ENCODE measurements at regions not wholly inside any gene's neighbourhood (a gene's known extent, or its start where the extent isn't known, plus 50 kb on each side); places are given as distances from the start of the nearest gene placed in this dataset.
"Not testable (repeated sequence)": the region's sequence is repeated elsewhere in the genome, so short reads cannot be mapped to it uniquely, and the experiment has no call there.

DNA sequence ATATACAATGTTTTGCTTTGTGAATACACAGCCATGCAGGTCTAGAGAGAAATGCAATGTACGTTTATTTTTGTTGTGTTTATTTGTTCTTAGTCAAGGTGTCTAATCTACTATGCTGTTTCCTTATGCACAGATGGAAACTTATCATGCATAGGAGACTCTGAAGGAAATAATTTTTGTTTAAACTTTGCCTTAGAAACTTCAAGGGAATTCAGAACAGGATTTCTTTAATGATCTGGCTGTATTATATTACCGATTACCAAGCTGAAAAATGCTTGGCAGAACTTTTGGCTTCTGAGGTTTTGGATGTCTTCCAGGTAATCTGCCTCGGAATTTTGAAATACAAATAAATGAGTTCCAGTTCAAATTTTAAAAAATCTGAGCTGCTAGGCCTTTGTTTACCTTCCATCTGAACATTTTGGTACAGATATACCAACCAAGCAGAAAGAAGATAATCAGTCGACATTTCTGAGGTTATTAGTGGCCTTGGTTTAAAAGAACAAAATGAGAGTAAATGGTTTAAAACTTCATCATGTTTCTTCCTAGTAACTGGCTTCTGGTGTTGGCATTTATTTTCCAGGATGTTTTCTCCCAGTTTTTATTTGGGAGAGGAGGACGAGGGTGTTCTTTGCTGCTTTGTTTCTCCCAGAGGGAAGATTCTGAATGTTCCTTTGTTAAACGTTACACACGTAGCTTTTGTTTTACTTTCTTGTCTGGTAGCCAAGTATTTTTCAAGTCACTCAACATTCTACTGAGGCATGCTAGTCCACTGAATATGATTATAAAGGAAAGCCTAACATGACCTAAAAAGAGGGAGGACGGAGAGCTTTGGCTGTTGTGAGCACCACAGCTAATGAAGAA is 421.8 kb upstream of the TBL1XR1 start:
- H3K9me3 ChIP-seq (ENCODE audit: control insufficient read depth in 3 of 3, low read length in 3 of 3) = no peaks in the 10 kb centered on the region
- peaks cover 5 to 14% (median 8%) of the 10 kb centered on the region in 3 donors for H3K4me1 ChIP-seq (ENCODE audit: control insufficient read depth in 3 of 3, insufficient read depth in 3 of 3, low read length in 3 of 3)
- no peaks in the 10 kb centered on the region for H3K36me3 ChIP-seq (ENCODE audit: control insufficient read depth in 3 of 3, insufficient read depth in 3 of 3, low read length in 3 of 3)
- H3K27me3 ChIP-seq (ENCODE audit: control insufficient read depth in 3 of 3, insufficient read depth in 3 of 3, low read length in 3 of 3) = no peaks in the 10 kb centered on the region
- no peak overlapping the region for H3K9ac ChIP-seq (ENCODE audit: low read depth in 1 of 3, low read length in 3 of 3)
- peak overlapping the region; percentile 13 for H3K27ac ChIP-seq (ENCODE audit: low read depth, low read length)
- no peak overlapping the region for H3K4me3 ChIP-seq (ENCODE audit: low read length in 3 of 3)

DNA sequence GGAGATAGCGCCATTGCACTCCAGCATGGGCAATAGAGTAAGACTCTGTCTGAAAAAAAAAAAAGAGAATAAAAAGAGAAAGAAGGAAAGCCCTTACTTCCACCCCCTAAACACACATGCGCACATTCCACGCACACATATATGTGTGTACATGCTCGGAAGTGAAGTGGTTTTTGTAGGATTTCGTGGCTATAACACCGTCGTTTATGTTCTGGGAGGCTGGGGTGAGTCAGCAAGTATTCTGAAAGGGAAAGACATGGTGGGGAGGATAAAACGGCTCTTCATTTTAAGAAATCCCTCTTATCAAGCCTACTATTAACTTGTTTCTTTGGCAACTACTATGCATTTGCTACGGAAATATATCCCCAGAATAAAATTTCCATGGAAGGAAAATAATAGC is 422.8 kb upstream of the TBL1XR1 start:
- H3K4me3 ChIP-seq (ENCODE audit: low read length in 3 of 3) = no peak overlapping the region
- no peak overlapping the region for H3K9ac ChIP-seq (ENCODE audit: low read depth in 1 of 3, low read length in 3 of 3)
- H3K27me3 ChIP-seq (ENCODE audit: control insufficient read depth in 3 of 3, insufficient read depth in 3 of 3, low read length in 3 of 3) = no peaks in the 10 kb centered on the region
- H3K27ac ChIP-seq (ENCODE audit: low read depth, low read length) = no peak overlapping the region
- no peaks in the 10 kb centered on the region for H3K36me3 ChIP-seq (ENCODE audit: control insufficient read depth in 3 of 3, insufficient read depth in 3 of 3, low read length in 3 of 3)
- peaks cover 5 to 14% (median 8%) of the 10 kb centered on the region in 3 donors for H3K4me1 ChIP-seq (ENCODE audit: control insufficient read depth in 3 of 3, insufficient read depth in 3 of 3, low read length in 3 of 3)
- H3K9me3 ChIP-seq (ENCODE audit: control insufficient read depth in 3 of 3, low read length in 3 of 3) = no peaks in the 10 kb centered on the region

DNA sequence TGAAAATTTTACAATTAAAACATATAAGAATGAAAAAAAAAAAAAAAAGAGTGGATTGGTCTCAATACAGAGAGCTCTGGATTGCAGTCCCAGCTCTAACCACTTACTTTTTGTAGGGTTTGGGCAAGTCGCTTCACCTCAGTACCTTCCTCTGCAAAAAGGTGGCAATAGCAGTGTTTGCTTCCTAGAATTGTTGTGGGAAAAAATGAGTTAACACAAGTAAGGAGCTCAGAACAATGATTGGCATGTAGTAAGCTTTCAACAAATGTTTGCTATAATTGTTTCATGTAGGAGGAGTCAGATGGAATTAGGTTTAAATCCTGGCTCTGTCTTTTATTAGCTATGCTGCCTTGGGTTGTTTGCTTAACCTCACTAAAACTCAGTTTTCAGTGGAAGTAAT is 425.2 kb upstream of the TBL1XR1 start:
- Histone ChIP-seq H3K9ac (ENCODE audit: low read depth in 1 of 3, low read length in 3 of 3) (no peak overlapping the region), H3K9me3 (ENCODE audit: control insufficient read depth in 3 of 3, low read length in 3 of 3) (no peaks in the 10 kb centered on the region), H3K4me3 (ENCODE audit: low read length in 3 of 3) (no peak overlapping the region), H3K36me3 (ENCODE audit: control insufficient read depth in 3 of 3, insufficient read depth in 3 of 3, low read length in 3 of 3) (no peaks in the 10 kb centered on the region), H3K27me3 (ENCODE audit: control insufficient read depth in 3 of 3, insufficient read depth in 3 of 3, low read length in 3 of 3) (no peaks in the 10 kb centered on the region), H3K27ac (ENCODE audit: low read depth, low read length) (no peak overlapping the region), H3K4me1 (ENCODE audit: control insufficient read depth in 3 of 3, insufficient read depth in 3 of 3, low read length in 3 of 3) (peaks cover 5 to 10% (median 8%) of the 10 kb centered on the region in 3 donors)

DNA sequence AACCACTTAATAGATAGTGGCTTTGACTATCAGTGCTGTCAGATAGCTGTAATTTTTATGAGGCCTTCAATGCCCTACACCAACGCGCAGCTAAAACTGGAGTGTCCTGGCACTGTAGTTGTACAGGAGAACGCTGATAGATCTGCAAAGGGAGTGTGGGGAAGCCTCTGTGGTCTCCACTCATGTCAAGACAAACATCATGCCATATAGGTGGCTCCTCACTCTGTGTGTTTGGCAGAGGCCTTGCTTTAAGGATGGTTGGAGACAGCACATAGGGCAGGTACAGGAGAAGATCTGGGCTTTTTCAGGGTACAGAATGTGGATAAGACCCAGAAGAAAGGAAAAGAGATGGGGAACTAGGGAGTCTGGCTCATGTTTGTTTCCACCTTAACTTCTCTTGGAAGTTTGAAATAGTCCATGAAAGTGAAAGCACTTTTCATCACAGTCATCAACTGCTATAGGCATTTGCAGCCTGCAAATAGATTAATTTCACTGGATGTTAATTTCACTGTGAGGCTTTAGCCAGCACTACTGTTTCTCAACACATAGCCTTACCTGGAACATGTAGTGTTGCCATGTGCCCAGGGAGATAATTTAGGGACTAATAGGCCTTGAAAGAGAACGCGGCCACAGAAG is 425.8 kb upstream of the TBL1XR1 start:
- H3K36me3 ChIP-seq (ENCODE audit: control insufficient read depth in 3 of 3, insufficient read depth in 3 of 3, low read length in 3 of 3) = no peaks in the 10 kb centered on the region
- no peaks in the 10 kb centered on the region for H3K9me3 ChIP-seq (ENCODE audit: control insufficient read depth in 3 of 3, low read length in 3 of 3)
- H3K27me3 ChIP-seq (ENCODE audit: control insufficient read depth in 3 of 3, insufficient read depth in 3 of 3, low read length in 3 of 3) = no peaks in the 10 kb centered on the region
- no peak overlapping the region for H3K4me3 ChIP-seq (ENCODE audit: low read length in 3 of 3)
- H3K4me1 ChIP-seq (ENCODE audit: control insufficient read depth in 3 of 3, insufficient read depth in 3 of 3, low read length in 3 of 3) = peaks cover 5 to 10% (median 8%) of the 10 kb centered on the region in 3 donors
- H3K9ac ChIP-seq (ENCODE audit: low read depth in 1 of 3, low read length in 3 of 3) = no peak overlapping the region
- H3K27ac ChIP-seq (ENCODE audit: low read depth, low read length) = no peak overlapping the region

DNA sequence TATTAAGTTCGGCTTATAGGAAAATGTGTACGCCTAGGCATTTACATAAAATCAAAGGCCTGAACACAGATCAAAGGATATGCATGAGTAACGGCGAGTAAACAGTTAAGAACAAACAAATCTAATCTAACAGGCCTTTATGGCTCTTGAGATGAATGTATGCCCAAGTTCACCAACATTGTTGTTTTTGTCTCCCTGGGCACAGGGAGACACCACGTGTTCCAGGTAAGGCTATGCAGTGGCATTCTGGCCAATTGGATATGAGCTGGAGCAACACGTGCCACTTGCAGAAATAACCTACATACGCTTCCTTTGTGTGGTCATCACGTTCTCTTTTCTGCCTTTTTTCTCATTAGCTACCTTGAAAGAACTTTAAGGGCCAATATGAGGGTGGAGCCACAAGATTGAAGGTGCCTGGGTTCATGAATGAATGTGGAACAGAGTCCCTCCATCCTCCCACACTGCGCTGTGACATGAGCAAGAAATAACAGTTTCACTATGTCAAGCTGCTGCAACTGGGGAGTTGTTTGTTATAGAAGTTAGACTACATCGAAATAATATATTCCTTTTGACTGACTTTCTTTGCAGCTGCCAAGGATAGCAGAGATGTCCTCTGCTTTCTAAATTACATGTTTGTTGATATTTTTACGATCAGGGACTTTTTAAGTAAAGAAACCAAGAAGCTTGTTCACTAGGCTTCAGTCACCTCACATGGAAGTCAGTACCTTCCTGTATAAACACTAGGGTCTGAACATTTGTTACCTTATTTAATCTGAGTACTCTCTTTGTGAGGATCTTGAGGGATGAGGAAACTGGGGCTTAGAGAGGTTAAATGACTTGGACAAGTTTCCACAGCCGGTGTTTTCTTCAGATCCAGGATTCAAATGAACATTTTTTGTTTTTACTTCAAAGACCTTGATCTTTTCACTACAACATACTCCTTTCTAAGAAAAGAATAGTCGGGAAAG is 427.5 kb upstream of the TBL1XR1 start:
- H3K9ac ChIP-seq (ENCODE audit: low read depth in 1 of 3, low read length in 3 of 3) = no peak overlapping the region
- H3K27me3 ChIP-seq (ENCODE audit: control insufficient read depth in 3 of 3, insufficient read depth in 3 of 3, low read length in 3 of 3) = no peaks in the 10 kb centered on the region
- peaks cover 0 to 5% (median 4%) of the 10 kb centered on the region in 3 donors for H3K4me1 ChIP-seq (ENCODE audit: control insufficient read depth in 3 of 3, insufficient read depth in 3 of 3, low read length in 3 of 3)
- no peak overlapping the region for H3K4me3 ChIP-seq (ENCODE audit: low read length in 3 of 3)
- no peaks in the 10 kb centered on the region for H3K9me3 ChIP-seq (ENCODE audit: control insufficient read depth in 3 of 3, low read length in 3 of 3)
- no peaks in the 10 kb centered on the region for H3K36me3 ChIP-seq (ENCODE audit: control insufficient read depth in 3 of 3, insufficient read depth in 3 of 3, low read length in 3 of 3)
- no peak overlapping the region for H3K27ac ChIP-seq (ENCODE audit: low read depth, low read length)

DNA sequence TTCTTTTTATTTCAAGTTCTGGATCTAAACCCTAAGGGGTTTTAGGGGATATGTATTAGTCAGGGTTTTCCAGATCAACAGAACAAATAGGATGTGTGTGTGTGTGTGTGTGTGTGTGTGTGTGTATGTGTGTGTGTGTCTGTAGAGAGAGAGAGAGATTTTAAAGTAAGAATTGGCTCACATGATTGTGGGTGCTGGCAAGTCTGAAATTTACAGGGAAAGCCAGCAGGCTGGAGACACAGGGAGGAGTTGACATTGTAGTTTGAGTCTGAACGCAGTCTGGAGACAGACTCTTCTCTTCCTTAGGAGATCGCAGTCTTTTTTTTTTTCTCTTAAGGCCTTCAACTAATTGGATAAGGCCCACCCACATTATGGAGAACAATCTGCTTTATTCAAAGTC is 428.8 kb upstream of the TBL1XR1 start:
- Histone ChIP-seq H3K27me3 (ENCODE audit: control insufficient read depth in 3 of 3, insufficient read depth in 3 of 3, low read length in 3 of 3) (no peaks in the 10 kb centered on the region), H3K27ac (ENCODE audit: low read depth, low read length) (no peak overlapping the region), H3K9ac (ENCODE audit: low read depth in 1 of 3, low read length in 3 of 3) (no peak overlapping the region), H3K9me3 (ENCODE audit: control insufficient read depth in 3 of 3, low read length in 3 of 3) (no peaks in the 10 kb centered on the region), H3K4me3 (ENCODE audit: low read length in 3 of 3) (no peak overlapping the region), H3K36me3 (ENCODE audit: control insufficient read depth in 3 of 3, insufficient read depth in 3 of 3, low read length in 3 of 3) (no peaks in the 10 kb centered on the region), H3K4me1 (ENCODE audit: control insufficient read depth in 3 of 3, insufficient read depth in 3 of 3, low read length in 3 of 3) (peaks cover 0 to 5% (median 4%) of the 10 kb centered on the region in 3 donors)

DNA sequence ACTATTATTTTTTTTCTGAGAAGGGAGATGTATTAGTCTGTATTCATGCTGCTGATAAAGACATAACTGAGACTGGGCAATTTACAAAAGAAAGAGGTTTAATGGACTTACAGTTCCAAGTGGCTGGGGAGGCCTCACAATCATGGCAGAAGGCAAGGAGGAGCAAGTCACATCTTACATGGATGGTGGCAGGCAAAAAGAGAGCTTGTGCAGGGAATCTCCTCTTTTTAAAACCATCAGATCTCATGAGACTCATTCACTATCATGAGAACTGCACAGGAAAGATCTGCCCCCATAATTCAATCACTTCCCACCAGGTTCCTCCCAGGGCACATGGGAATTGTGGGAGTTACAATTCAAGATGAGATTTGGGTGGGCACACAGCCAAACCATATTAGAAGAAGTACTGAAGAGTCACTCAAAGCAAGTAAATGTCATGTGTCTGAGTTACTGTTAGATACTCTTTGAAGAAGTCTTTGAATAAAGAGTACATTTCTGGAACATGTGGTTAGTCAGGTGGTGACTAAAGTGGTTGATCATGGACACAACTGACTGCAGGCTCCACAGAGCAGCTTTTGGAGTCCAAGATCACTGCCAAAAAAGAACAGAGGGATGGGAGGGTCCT is 430.9 kb upstream of the TBL1XR1 start:
- not testable (repeated sequence) for H3K9ac ChIP-seq (ENCODE audit: low read depth in 1 of 3, low read length in 3 of 3); H3K4me3 ChIP-seq (ENCODE audit: low read length in 3 of 3); H3K9me3 ChIP-seq (ENCODE audit: control insufficient read depth in 3 of 3, low read length in 3 of 3); H3K36me3 ChIP-seq (ENCODE audit: control insufficient read depth in 3 of 3, insufficient read depth in 3 of 3, low read length in 3 of 3); H3K27me3 ChIP-seq (ENCODE audit: control insufficient read depth in 3 of 3, insufficient read depth in 3 of 3, low read length in 3 of 3); H3K4me1 ChIP-seq (ENCODE audit: control insufficient read depth in 3 of 3, insufficient read depth in 3 of 3, low read length in 3 of 3); H3K27ac ChIP-seq (ENCODE audit: low read depth, low read length)

DNA sequence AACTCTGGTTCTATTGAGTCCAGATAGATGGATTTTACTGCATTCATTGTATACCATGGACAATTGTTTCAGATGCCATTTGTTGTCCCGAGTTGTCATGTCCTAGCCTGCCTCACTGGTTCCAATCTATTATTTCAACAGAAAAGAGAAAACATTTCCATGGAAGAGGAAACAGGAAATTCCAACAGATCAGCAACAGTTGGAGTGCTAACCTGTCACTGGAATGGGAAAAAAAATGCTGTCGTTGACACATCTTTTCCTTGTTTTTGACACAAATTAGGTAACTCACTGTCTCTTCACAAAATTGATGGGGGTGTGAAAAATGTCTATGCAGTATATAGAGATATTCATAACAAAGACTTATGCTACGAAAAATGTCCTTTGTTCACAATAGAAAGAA is 432.0 kb upstream of the TBL1XR1 start:
- Histone ChIP-seq H3K36me3 (ENCODE audit: control insufficient read depth in 3 of 3, insufficient read depth in 3 of 3, low read length in 3 of 3) (no peaks in the 10 kb centered on the region), H3K27me3 (ENCODE audit: control insufficient read depth in 3 of 3, insufficient read depth in 3 of 3, low read length in 3 of 3) (no peaks in the 10 kb centered on the region), H3K9me3 (ENCODE audit: control insufficient read depth in 3 of 3, low read length in 3 of 3) (no peaks in the 10 kb centered on the region), H3K27ac (ENCODE audit: low read depth, low read length) (no peak overlapping the region), H3K9ac (ENCODE audit: low read depth in 1 of 3, low read length in 3 of 3) (no peak overlapping the region), H3K4me1 (ENCODE audit: control insufficient read depth in 3 of 3, insufficient read depth in 3 of 3, low read length in 3 of 3) (no peaks in the 10 kb centered on the region), H3K4me3 (ENCODE audit: low read length in 3 of 3) (no peak overlapping the region)

DNA sequence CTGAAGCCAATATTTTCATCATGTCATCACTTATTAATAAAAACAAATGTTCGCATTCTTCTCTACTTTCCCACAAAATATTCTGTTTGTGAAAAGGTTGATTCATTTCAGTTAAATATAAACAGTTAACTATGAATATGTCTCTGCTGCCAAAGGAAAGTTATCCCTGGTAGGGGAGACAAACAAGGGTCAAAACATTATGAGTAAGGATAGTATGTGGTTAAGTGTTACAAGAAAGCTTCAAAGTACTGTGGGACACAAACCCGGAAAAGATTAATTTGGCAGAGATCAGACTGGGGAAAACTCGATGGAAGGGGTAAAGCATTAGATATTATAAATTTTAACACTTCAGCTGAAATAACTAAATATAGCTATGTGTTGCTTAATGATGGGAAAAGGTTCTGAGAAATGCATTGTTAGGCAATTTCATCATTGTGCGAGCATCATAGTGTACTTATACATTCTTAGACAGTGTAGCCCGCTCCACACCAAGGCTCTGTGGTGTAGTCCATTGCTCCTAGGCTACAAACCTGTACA is 436.5 kb upstream of the TBL1XR1 start:
- Histone ChIP-seq H3K4me3 (ENCODE audit: low read length in 3 of 3) (no peak overlapping the region), H3K36me3 (ENCODE audit: control insufficient read depth in 3 of 3, insufficient read depth in 3 of 3, low read length in 3 of 3) (no peaks in the 10 kb centered on the region), H3K27me3 (ENCODE audit: control insufficient read depth in 3 of 3, insufficient read depth in 3 of 3, low read length in 3 of 3) (no peaks in the 10 kb centered on the region), H3K9ac (ENCODE audit: low read depth in 1 of 3, low read length in 3 of 3) (no peak overlapping the region), H3K27ac (ENCODE audit: low read depth, low read length) (no peak overlapping the region), H3K4me1 (ENCODE audit: control insufficient read depth in 3 of 3, insufficient read depth in 3 of 3, low read length in 3 of 3) (no peaks in the 10 kb centered on the region), H3K9me3 (ENCODE audit: control insufficient read depth in 3 of 3, low read length in 3 of 3) (no peaks in the 10 kb centered on the region)

Data from skeletal muscle tissue (tissue), 3 donors.